Thyroid gland (tissue), 4 donors: ENCODE measurements at regions not wholly inside any gene's neighbourhood (a gene's known extent, or its start where the extent isn't known, plus 50 kb on each side); places are given as distances from the start of the nearest gene placed in this dataset.

Source experiments
- DNase-seq, 2 donors: peaks; one replicate each; pipeline ENCODE4 v3.0.0-alpha.2; 2019
- H3K27ac ChIP-seq, 3 donors: fragments of 200-600 bp; sonication (generic); 1 replicate in 2 of 3; 2 replicates in 1 of 3; pipeline ENCODE4 v1.5.1; 2016 to 2019; ENCODE audit warnings: mild to moderate bottlenecking in 1 of 3, moderate library complexity in 1 of 3
- H3K27me3 ChIP-seq: fragments of 200-600 bp; sonication (generic); one replicate; pipeline ENCODE4 v1.5.1; 2019
- H3K36me3 ChIP-seq, 2 donors: fragments of 200-600 bp; sonication (generic); one replicate each; pipeline ENCODE4 v1.5.1; 2016 to 2019
- H3K4me1 ChIP-seq, 2 donors: fragments of 200-600 bp; sonication (generic); one replicate each; pipeline ENCODE4 v1.5.1; 2017 to 2019
- H3K4me3 ChIP-seq, 3 donors: fragments of 200-600 bp; sonication (generic); replicated peaks in 1 of 3; 1 replicate in 2 of 3; 2 replicates in 1 of 3; pipeline ENCODE4 v1.5.1; 2016; ENCODE audit warnings: mild to moderate bottlenecking in 1 of 3
- H3K9me3 ChIP-seq: fragments of 200-600 bp; sonication (generic); one replicate; pipeline ENCODE4 v1.5.1; 2017
- POLR2A ChIP-seq, 2 donors: fragments of 450-650 bp; IDR thresholded peaks; one replicate each; pipeline ENCODE4 v1.6.1; 2017; ENCODE audit warnings: antibody characterized with exemption in 2 of 2, mild to moderate bottlenecking in 2 of 2, moderate library complexity in 1 of 2
- WGBS, 2 donors: methylation state at CpG; one replicate each; pipeline ENCODE4 v1.1.5; 2017; 5-methylcytosine and 5-hydroxymethylcytosine counted together
- intact Hi-C: fragments of 100-400 bp; cut with DNase I; formaldehyde crosslinking; loops from one replicate; pipeline ENCODE4 v1.15.1; 2023
- TF ChIP-seq, protein P1 (sequence below), 6 experiments: fragments of 200-600 bp in 3 of 6; fragments of 450-650 bp in 3 of 6; sonication (generic) in 3 of 6; IDR thresholded peaks; one replicate each; pipeline ENCODE4 v1.5.1; 2016 to 2019; ENCODE audit warnings: antibody characterized with exemption in 6 of 6, mild to moderate bottlenecking in 2 of 6, inconsistent platforms in 1 of 6, moderate library complexity in 1 of 6

DNA sequence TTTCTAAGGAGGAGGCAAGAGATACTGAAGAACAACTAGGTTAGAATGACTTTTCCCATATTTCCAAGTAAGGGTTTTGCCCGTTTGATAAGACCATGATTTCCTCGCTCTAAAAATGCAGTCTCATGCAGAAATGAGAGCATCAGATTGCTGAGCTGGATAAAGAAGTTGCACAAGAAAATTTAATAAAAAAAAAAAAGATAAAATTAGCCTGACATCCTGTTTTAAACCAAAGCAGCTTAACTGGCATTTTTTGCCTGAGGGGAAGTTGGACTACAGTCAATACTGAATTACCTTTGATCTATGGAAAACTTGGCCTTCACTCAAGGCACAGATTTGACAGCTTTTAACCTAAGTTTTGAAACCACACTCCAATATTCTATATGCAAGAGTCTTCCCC, 208.4 kb downstream of the GASK1B start:
- TF ChIP-seq POLR2A (IDR thresholded peaks at IDR 0.05) = no peak
- H3K4me1 ChIP-seq = no peaks in the 10 kb centered on the region
- 70 to 75% methylated on average over 2 of the region's 2 CpGs for WGBS, 2 donors
- intact Hi-C loops = no loop called here
- no peak overlapping the region for H3K27ac ChIP-seq
- H3K27me3 ChIP-seq = no peaks in the 10 kb centered on the region
- H3K9me3 ChIP-seq = no peaks in the 10 kb centered on the region
- no peak for DNase-seq
- no peak overlapping the region for H3K4me3 ChIP-seq
- no peaks in the 10 kb centered on the region for H3K36me3 ChIP-seq

DNA sequence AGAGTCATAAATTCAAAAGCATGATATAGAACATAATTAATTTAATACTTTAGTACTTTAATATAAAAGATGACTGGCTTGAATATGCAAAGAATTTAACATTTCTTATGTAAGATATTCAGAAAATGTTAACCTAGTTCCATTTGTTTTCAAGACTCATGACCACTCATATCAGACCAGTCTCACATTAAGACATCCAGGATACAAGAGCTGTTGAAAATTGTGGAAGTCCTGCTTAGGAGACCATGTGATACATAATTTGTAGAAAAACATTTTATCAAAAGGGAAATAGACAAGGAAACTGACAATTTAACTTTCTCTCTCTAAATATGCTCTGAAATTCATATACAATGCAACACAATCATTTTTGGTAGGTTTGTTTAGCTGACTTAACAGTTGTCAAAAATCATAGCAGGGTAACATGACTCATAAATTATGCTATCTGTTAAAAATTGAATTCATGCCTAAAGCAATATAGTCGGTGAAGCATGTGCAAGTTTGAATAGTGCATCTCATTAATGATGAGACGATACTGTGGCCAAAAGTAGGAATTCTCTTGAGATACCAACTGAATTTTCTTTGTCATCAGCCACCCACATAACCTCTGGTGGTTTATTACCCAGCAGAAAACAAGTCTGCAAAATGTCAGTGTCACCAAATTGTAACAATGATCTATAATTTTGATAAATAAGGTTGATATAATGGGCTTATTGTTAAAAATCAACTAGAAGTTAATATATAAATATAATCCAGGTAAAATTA, 211.4 kb downstream of the GASK1B start:
- H3K36me3 ChIP-seq = no peaks in the 10 kb centered on the region
- no peaks in the 10 kb centered on the region for H3K27me3 ChIP-seq
- H3K9me3 ChIP-seq = no peaks in the 10 kb centered on the region
- 66 to 72% methylated on average over 2 of the region's 2 CpGs for WGBS, 2 donors
- TF ChIP-seq, protein P1, sequence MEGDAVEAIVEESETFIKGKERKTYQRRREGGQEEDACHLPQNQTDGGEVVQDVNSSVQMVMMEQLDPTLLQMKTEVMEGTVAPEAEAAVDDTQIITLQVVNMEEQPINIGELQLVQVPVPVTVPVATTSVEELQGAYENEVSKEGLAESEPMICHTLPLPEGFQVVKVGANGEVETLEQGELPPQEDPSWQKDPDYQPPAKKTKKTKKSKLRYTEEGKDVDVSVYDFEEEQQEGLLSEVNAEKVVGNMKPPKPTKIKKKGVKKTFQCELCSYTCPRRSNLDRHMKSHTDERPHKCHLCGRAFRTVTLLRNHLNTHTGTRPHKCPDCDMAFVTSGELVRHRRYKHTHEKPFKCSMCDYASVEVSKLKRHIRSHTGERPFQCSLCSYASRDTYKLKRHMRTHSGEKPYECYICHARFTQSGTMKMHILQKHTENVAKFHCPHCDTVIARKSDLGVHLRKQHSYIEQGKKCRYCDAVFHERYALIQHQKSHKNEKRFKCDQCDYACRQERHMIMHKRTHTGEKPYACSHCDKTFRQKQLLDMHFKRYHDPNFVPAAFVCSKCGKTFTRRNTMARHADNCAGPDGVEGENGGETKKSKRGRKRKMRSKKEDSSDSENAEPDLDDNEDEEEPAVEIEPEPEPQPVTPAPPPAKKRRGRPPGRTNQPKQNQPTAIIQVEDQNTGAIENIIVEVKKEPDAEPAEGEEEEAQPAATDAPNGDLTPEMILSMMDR (IDR thresholded peaks at IDR 0.05) = no peak
- TF ChIP-seq POLR2A (IDR thresholded peaks at IDR 0.05) = no peak
- no peak overlapping the region for H3K27ac ChIP-seq
- H3K4me1 ChIP-seq = no peaks in the 10 kb centered on the region
- DNase-seq = no peak
- intact Hi-C loops = no loop called here
- H3K4me3 ChIP-seq = no peak overlapping the region

DNA sequence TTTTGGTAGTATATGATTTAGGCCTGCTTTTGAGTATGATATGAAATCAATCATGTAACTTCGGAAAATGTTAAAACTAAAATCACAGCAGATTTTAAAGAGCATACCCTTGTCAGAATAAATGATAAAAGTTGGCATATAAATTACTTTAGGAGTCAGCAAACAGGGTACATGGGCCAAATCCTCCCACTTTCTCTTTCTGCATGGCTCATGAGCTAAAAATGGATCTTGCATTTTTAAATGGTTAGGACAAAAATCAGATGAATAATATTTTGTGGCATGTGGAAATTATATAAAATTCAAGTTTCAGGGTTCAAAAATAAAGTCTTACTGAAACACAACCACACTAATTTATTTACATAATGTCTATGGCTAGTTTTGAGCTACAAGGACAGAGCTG, 214.9 kb downstream of the GASK1B start:
- TF ChIP-seq, protein P1 (IDR thresholded peaks at IDR 0.05) = no peak
- TF ChIP-seq POLR2A (IDR thresholded peaks at IDR 0.05) = no peak
- Histone ChIP-seq H3K9me3 (no peaks in the 10 kb centered on the region), H3K27me3 (no peaks in the 10 kb centered on the region), H3K27ac (no peak overlapping the region), H3K4me1 (no peaks in the 10 kb centered on the region), H3K4me3 (no peak overlapping the region), H3K36me3 (no peaks in the 10 kb centered on the region)
- intact Hi-C loops = no loop called here
- DNase-seq = no peak
- WGBS, 2 donors = 94 to 95% methylated on average over 1 of the region's 1 CpG

DNA sequence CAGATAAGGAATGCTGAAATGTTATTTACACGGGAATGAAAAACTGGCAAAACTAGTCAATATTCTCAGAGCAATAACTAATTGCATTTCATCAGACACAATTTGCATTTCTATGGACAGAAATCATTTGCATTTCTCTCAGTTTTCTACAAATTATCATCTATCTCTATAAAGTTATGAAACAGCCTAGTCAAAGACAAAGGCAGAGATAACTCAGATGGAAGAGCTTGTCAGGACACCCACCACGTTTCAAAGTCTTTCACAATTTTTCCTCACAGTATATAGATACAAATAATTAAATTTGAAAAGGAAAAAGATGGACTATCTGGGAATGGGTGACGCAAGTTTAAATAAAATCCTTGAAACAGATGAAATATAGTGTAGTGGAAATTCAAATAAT, 230.8 kb downstream of the GASK1B start:
- Histone ChIP-seq H3K27me3 (no peaks in the 10 kb centered on the region), H3K4me3 (no peak overlapping the region), H3K9me3 (no peaks in the 10 kb centered on the region), H3K27ac (no peak overlapping the region), H3K36me3 (no peaks in the 10 kb centered on the region), H3K4me1 (no peaks in the 10 kb centered on the region)
- WGBS, 2 donors = 46 to 64% methylated on average over 3 of the region's 3 CpGs
- no peak for TF ChIP-seq POLR2A (IDR thresholded peaks at IDR 0.05)
- TF ChIP-seq, protein P1 (IDR thresholded peaks at IDR 0.05) = no peak
- intact Hi-C loops = no loop called here
- DNase-seq = no peak

DNA sequence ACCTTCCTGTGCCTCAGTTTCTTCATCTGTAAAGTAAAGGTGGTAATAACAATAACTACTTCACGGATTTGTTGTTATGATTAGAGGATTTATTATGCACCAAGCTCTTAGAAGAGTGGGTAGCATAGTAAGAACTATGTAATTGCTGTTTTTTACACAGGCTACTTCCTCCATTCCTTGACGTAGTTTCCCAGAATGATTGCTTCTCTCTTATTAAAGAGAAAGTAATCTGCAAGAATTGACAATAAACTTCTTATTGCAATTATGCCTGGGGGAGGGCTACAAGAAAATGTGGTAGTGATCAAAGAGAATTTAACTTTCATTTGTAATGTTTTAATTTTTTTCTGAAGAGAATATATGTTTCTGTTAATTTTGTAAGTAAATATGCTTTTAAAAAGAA, 238.7 kb downstream of the GASK1B start:
- no peak for TF ChIP-seq POLR2A (IDR thresholded peaks at IDR 0.05)
- TF ChIP-seq, protein P1 (IDR thresholded peaks at IDR 0.05) = no peak
- Histone ChIP-seq H3K4me3 (no peak overlapping the region), H3K4me1 (no peaks in the 10 kb centered on the region), H3K27me3 (no peaks in the 10 kb centered on the region), H3K9me3 (no peaks in the 10 kb centered on the region), H3K36me3 (no peaks in the 10 kb centered on the region), H3K27ac (no peak overlapping the region)
- 38 to 53% methylated on average over 2 of the region's 2 CpGs for WGBS, 2 donors
- no peak for DNase-seq
- intact Hi-C loops = no loop called here
